Hematopoietic multipotent progenitor cell (in vitro differentiated cells): ENCODE measurements at regions not wholly inside any gene's neighbourhood (a gene's known extent, or its start where the extent isn't known, plus 50 kb on each side); places are given as distances from the start of the nearest gene placed in this dataset. TPM values are rescaled to one million over a fixed set of nuclear protein-coding genes. Genes with fewer than 3 reads are reported as not detected.
"Not testable (repeated sequence)": the region's sequence is repeated elsewhere in the genome, so short reads cannot be mapped to it uniquely, and the experiment has no call there.

Source experiments
- DNase-seq, 3 donors: peaks; one replicate each; pipeline ENCODE4 v3.0.0-alpha.2; 2011 to 2015; ENCODE audit warnings: low read depth in 2 of 3, low spot score in 2 of 3
- small RNA-seq: library from RNA; depleted of rRNA; stranded (forward); fragments of <200 nt; gene quantifications from one replicate; pipeline ENCODE3, GENCODE V24; 2012

DNA sequence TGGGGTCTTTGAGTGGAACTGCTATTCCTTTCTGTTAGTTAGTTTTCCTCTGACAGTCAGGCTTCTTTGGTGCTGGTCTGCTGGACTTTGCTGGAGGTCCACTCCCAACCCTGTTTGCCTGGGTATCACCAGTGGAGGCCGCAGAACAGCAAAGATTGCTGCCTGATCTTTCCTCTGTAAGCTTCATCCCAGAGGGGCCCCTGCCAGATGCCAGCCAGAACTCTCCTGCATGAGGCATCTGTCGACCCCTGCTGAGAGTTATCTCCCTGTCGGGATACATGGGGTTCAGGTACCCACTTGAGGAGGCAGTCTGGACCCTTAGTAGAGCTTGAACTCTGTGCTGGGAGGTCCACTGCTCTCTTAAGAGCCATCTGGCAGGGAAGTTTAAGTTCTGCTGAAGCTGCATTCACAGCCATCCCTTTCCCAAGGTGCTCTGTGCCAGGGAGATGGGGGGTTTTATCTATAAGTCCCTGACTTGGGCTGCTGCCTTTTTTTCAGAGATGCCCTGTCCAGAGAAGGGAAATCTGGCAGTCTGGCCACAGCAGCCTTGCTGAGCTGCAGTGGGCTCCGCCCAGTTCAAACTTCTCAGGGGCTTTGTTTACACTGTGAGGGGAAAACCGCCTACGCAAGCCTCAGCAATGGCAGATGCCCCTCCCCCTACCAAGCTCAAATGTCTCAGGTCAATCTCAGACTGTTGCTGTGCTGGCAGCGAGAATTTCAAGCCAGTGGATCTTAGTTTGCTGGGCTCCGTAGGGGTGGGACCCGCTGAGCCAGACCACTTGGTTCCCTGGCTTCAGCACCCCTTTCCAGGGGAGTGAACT, 89.7 kb upstream of the CDK6 start:
- no peak for DNase-seq

DNA sequence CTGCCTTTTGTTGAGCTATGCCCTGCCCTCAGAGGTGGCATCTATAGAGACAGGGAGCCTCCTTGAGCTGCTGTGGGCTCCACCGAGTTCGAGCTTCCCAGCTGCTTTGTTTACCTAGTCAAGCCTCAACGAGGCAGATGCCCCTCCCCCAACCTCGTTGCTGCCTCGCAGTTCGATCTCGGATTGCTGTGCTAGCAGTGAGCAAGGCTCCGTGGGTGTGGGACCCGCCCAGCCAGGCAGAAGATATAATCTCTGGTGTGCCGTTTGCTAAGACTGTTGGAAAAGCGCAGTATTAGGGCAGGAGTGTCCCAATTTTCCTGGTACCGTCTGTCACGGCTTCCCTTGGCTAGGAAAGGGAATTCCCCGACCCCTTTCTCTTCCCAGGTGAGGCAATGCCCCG, 88.4 kb upstream of the CDK6 start:
- DNase-seq, result no peak

DNA sequence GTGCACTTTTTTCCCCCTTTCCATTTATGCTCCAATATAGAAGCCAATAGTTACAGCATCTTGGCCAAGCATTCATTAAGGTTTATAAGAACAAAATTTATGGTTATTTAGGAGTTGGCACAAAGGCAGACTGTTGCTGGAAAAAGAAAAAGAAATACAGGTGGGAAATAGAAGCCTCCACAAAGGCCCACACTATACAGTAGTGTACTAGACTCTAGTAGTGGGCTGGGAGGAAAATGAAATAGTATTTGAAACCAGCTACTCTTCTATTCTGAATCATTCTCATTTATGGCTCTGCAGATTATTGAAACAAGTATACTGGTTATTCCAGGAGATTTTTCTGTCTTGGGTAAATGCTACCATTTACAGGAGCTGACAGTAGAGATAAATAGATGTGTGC, 80.9 kb upstream of the CDK6 start:
- no peak for DNase-seq

- no peak for DNase-seq
Measured at GRCh38 chr7:92916770-92917224, 80.4 kb upstream of the CDK6 start.

DNA sequence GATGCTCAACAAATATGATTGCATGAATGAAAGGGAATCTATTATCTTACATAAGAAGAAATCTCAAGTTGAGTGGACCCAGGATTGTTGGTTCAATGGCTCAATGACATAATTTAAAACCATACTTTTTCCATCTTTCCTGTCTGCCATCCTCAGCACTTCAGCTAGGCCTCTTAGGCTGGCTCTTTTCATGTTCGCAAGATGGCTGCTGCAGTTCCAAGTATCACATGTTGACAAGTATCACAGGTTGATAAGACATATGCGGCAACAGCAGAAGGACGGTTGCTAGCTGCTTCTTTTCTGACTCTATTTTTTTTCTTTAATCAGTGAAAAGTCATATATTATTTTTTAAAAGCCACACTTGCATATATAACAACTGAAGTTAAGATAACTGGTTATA, 79.0 kb upstream of the CDK6 start:
- DNase-seq, result no peak

DNA sequence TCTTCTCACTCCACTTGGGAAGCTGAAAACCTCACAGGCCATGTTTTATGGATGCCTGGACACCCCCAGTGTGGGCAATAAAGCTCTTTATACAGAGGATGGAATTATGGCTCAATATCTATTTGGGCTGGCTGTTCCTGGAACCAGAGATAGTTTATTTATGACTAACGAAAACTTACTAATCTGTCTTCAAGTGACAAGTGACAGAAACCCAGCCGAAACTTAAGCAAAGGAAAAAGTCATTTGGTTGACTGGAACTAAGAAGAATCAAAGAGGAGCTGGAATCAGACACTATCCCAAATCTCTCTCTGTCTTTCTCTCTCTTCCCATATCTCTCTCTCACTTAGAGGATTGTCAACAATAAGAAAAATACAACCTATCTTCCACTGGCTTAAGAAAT, 78.3 kb upstream of the CDK6 start:
- DNase-seq, result no peak

- no peak for DNase-seq
Measured at GRCh38 chr7:92913849-92914248, 77.5 kb upstream of the CDK6 start.

DNA sequence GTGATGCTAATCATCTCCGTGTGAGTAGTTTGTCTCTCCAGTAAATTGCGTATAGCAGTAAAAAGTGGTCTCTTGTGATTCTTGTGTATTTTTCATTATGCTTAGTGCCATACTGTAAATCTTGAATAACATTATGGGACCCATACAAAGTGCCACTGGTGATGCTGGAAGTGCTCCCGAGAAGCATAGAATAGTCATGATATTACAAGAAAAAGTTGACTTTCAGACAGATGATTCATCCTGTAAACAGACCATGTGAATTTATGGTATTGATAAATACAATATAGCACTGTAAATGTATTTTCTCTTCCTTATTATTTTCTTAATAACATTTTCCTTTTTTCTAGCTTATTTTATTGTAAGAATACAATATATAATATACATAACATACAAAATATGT, 74.6 kb upstream of the CDK6 start:
- DNase-seq, result no peak

- no peak for DNase-seq
Measured at GRCh38 chr7:92909686-92910475, 73.5 kb upstream of the CDK6 start.

- DNase-seq, result peak; percentile 7 to 84 (median 82)
Measured at GRCh38 chr7:92904244-92905131, 68.1 kb upstream of the CDK6 start.

DNA sequence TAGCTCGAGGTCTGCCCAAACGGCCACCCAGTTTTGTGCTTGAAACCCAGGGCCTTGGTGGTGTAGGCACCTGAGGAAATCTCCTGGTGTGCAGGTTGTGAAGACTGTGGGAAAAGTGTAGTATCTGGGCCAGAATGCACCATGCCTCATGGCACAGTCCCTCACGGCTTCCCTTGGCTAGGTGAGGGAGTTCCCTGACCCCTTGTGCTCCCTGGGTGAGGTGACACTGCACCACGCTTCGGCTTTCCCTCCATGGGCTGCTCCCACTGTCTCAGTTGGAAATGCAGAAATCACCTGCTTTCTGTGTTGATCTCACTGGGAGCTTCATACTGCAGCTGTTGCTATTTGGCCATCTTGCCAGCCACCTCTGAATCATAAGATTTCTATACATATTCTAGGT, 62.4 kb upstream of the CDK6 start:
- no peak for DNase-seq

GRCh38 chr7:92894857-92895256, 58.5 kb upstream of the CDK6 start:
- not testable (repeated sequence) for DNase-seq

GRCh38 chr7:92889081-92889480, 52.7 kb upstream of the CDK6 start:
- no peak for DNase-seq

Small RNAs in the stretch of these regions (small RNA-seq; reads per million reads assigned to genes)
- gene RN7SL7P, result not detected
